H9 (cell line): ENCODE measurements at regions not wholly inside any gene's neighbourhood (a gene's known extent, or its start where the extent isn't known, plus 50 kb on each side); places are given as distances from the start of the nearest gene placed in this dataset.

Source experiments
- DNase-seq: peaks from one replicate; pipeline ENCODE4 v3.0.0-alpha.2; 2017
- H2AFZ ChIP-seq: one replicate; pipeline ENCODE4 v1.6.1; 2013; ENCODE audit warnings: mild to moderate bottlenecking, low read length, control low read depth, moderate library complexity
- H2AK5ac ChIP-seq: 2 replicates; pipeline ENCODE4 v1.6.1; 2013; ENCODE audit warnings: low read length, control low read depth, mixed read lengths; ENCODE audit not compliant: insufficient read length
- H2BK120ac ChIP-seq: one replicate; pipeline ENCODE4 v1.6.1; 2013; ENCODE audit warnings: low read depth, mild to moderate bottlenecking, low read length, control low read depth, inconsistent platforms; ENCODE audit not compliant: poor library complexity, severe bottlenecking
- H2BK12ac ChIP-seq: 2 replicates; pipeline ENCODE4 v1.6.1; 2013; ENCODE audit warnings: low read length, control low read depth, mixed read lengths, low read depth; ENCODE audit not compliant: insufficient read length
- H2BK15ac ChIP-seq: 2 replicates; pipeline ENCODE4 v1.6.1; 2013; ENCODE audit warnings: low read depth, low read length, control low read depth
- H2BK20ac ChIP-seq: one replicate; pipeline ENCODE4 v1.6.1; 2013; ENCODE audit warnings: low read depth, mild to moderate bottlenecking, low read length, control low read depth, inconsistent platforms; ENCODE audit not compliant: poor library complexity, severe bottlenecking
- H2BK5ac ChIP-seq: 2 replicates; pipeline ENCODE4 v1.6.1; 2013; ENCODE audit warnings: low read length, control low read depth, mixed read lengths; ENCODE audit not compliant: insufficient read length
- H3K14ac ChIP-seq: 2 replicates; pipeline ENCODE4 v1.6.1; 2013; ENCODE audit warnings: low read length, control low read depth; ENCODE audit not compliant: insufficient read depth
- H3K18ac ChIP-seq: 2 replicates; pipeline ENCODE4 v1.6.1; 2013; ENCODE audit warnings: low read depth, mild to moderate bottlenecking, mixed read lengths, low read length, control low read depth; ENCODE audit not compliant: insufficient read length
- H3K23ac ChIP-seq: 2 replicates; pipeline ENCODE4 v1.6.1; 2013; ENCODE audit warnings: low read length, control low read depth, mixed read lengths, low read depth; ENCODE audit not compliant: insufficient read length
- H3K23me2 ChIP-seq: 2 replicates; pipeline ENCODE4 v1.6.1; 2013; ENCODE audit warnings: low read depth, mild to moderate bottlenecking, mixed read lengths, low read length, control low read depth; ENCODE audit not compliant: insufficient read length, poor library complexity, severe bottlenecking
- H3K27ac ChIP-seq: 2 replicates; pipeline ENCODE4 v1.5.1; 2013; ENCODE audit warnings: low read length, control low read depth, mixed read lengths, low read depth; ENCODE audit not compliant: insufficient read length
- H3K27me3 ChIP-seq: 2 replicates; pipeline ENCODE4 v1.6.1; 2013; ENCODE audit warnings: low read length, control low read depth, inconsistent platforms; ENCODE audit not compliant: insufficient read depth
- H3K4ac ChIP-seq: 2 replicates; pipeline ENCODE4 v1.6.1; 2013; ENCODE audit warnings: low read depth, mild to moderate bottlenecking, control low read depth, inconsistent platforms, low read length, moderate library complexity
- H3K4me1 ChIP-seq: 2 replicates; pipeline ENCODE4 v1.6.1; 2013; ENCODE audit warnings: low read length, control low read depth, inconsistent platforms; ENCODE audit not compliant: insufficient read depth
- H3K4me2 ChIP-seq: 2 replicates; pipeline ENCODE4 v1.6.1; 2013; ENCODE audit warnings: low read length, control low read depth, mixed read lengths; ENCODE audit not compliant: insufficient read length, insufficient read depth
- H3K56ac ChIP-seq: 2 replicates; pipeline ENCODE4 v1.6.1; 2013; ENCODE audit warnings: low read depth, mild to moderate bottlenecking, mixed read lengths, low read length, control low read depth; ENCODE audit not compliant: insufficient read length
- H3K79me1 ChIP-seq: 2 replicates; pipeline ENCODE4 v1.6.1; 2013; ENCODE audit warnings: low read depth, mild to moderate bottlenecking, moderate library complexity, low read length, control low read depth, inconsistent platforms; ENCODE audit not compliant: insufficient read depth, poor library complexity, severe bottlenecking
- H3K79me2 ChIP-seq: 2 replicates; pipeline ENCODE4 v1.6.1; 2013; ENCODE audit warnings: low read length, control low read depth, inconsistent platforms; ENCODE audit not compliant: insufficient read depth
- H3K9ac ChIP-seq: 2 replicates; pipeline ENCODE4 v1.6.1; 2013; ENCODE audit warnings: low read length, control low read depth, mixed read lengths; ENCODE audit not compliant: insufficient read length; ENCODE audit errors: extremely low read depth
- H3K9me3 ChIP-seq: one replicate; pipeline ENCODE4 v1.6.1; 2013; ENCODE audit warnings: low read depth, low read length, inconsistent platforms; ENCODE audit not compliant: control insufficient read depth
- H3T11ph ChIP-seq: one replicate; pipeline ENCODE4 v1.6.1; 2013; ENCODE audit warnings: mild to moderate bottlenecking, low read length, control low read depth, inconsistent platforms
- H4K20me1 ChIP-seq: one replicate; pipeline ENCODE4 v1.6.1; 2013; ENCODE audit not compliant: control insufficient read depth, insufficient read length, insufficient read depth
- H4K5ac ChIP-seq: 2 replicates; pipeline ENCODE4 v1.6.1; 2013; ENCODE audit warnings: low read depth, mild to moderate bottlenecking, mixed read lengths, low read length, control low read depth; ENCODE audit not compliant: insufficient read length
- H4K8ac ChIP-seq: replicated peaks from 2 replicates; pipeline ENCODE4 v1.6.1; 2013; ENCODE audit warnings: low read length, control low read depth, mixed read lengths, low read depth; ENCODE audit not compliant: insufficient read length
- H4K91ac ChIP-seq: 2 replicates; pipeline ENCODE4 v1.6.1; 2013; ENCODE audit warnings: low read depth, mild to moderate bottlenecking, moderate library complexity, mixed read lengths, low read length, control low read depth; ENCODE audit not compliant: insufficient read length
- H3K27ac Mint-ChIP-seq, 3 experiments: 2 replicates in 2 of 3; 3 replicates in 1 of 3; pipeline ENCODE4 v1.8.0; 2020 to 2021; ENCODE audit warnings: mixed read lengths in 3 of 3, mild to moderate bottlenecking in 1 of 3, moderate library complexity in 1 of 3
- H3K27me3 Mint-ChIP-seq: 2 replicates; pipeline ENCODE4 v1.8.0; 2021; ENCODE audit warnings: low read depth, mild to moderate bottlenecking, moderate library complexity, mixed read lengths
- H3K36me3 Mint-ChIP-seq, 3 experiments: 2 replicates in 2 of 3; 3 replicates in 1 of 3; pipeline ENCODE4 v1.8.0; 2020 to 2021; ENCODE audit warnings: low read depth in 3 of 3, mixed read lengths in 3 of 3; ENCODE audit not compliant: insufficient read depth in 1 of 3
- H3K4me1 Mint-ChIP-seq, 2 experiments: 2 replicates each; pipeline ENCODE4 v1.8.0; 2020; ENCODE audit warnings: mixed read lengths in 2 of 2
- H3K4me3 Mint-ChIP-seq, 2 experiments: 2 replicates in 1 of 2; 3 replicates in 1 of 2; pipeline ENCODE4 v1.8.0; 2020 to 2021; ENCODE audit warnings: mild to moderate bottlenecking in 2 of 2, mixed read lengths in 2 of 2, moderate library complexity in 1 of 2
- H3K9me3 Mint-ChIP-seq, 2 experiments: 2 replicates in 1 of 2; 3 replicates in 1 of 2; pipeline ENCODE4 v1.8.0; 2020; ENCODE audit warnings: mild to moderate bottlenecking in 2 of 2, mixed read lengths in 2 of 2, moderate library complexity in 1 of 2
- WGBS: extraction: QIAGEN DNeasy Blood & Tissue Kit; methylation state at CpG from one replicate; pipeline ENCODE4 v1.1.7; 2013; ENCODE audit warnings: missing lambda C conversion rate, low lambda C conversion rate, mixed read lengths; ENCODE audit not compliant: insufficient read length; ENCODE audit errors: extremely low coverage; 5-methylcytosine and 5-hydroxymethylcytosine counted together
- TF ChIP-seq, protein P1 (sequence below): fragments of 200-600 bp; sonication (generic); conservative IDR thresholded peaks from 3 replicates; pipeline ENCODE4 v1.8.0; 2021; ENCODE audit warnings: antibody characterized with exemption, mild to moderate bottlenecking

DNA sequence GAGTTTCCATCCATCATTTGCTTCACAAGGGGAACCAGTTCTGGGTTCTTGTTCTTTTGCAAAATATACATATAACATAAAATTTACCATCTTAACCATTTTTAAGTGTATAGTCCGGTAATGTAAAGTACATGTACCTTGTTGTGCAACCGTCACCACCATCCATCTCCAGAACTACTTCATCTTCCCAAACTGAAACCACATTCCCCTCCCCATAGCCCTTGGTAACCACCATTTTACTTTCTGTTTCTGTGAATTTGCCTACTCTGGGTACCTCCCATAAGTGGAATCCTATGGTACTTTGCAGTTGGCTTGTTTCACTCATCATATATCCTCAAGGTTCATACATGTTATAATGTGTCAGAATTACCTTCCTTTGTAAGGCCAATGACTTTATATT lies 70.3 kb upstream of the DSP start:
- no peak overlapping the region for H3K4me3 Mint-ChIP-seq
- WGBS: no CpG with 5 or more reads among the region's 2 CpGs
- no peak overlapping the region for H2BK20ac ChIP-seq
- no peak overlapping the region for H4K8ac ChIP-seq
- no peak overlapping the region for H3K23ac ChIP-seq
- H2BK5ac ChIP-seq: no peak overlapping the region
- no peak overlapping the region for H2BK12ac ChIP-seq
- H3K36me3 Mint-ChIP-seq: no peaks in the 10 kb centered on the region
- H4K20me1 ChIP-seq: no peaks in the 10 kb centered on the region
- no peak overlapping the region for H2BK15ac ChIP-seq
- DNase-seq: no peak
- no peak overlapping the region for H3T11ph ChIP-seq
- no peak overlapping the region for H3K4ac ChIP-seq
- no peaks in the 10 kb centered on the region for H3K27me3 Mint-ChIP-seq
- H3K27me3 ChIP-seq: no peaks in the 10 kb centered on the region
- peaks cover 4 to 6% of the 10 kb centered on the region in 2 experiments; a peak in 2 of 4 replicates for H3K4me1 Mint-ChIP-seq
- H3K79me1 ChIP-seq: no peaks in the 10 kb centered on the region
- no peak overlapping the region for H4K5ac ChIP-seq
- no peaks in the 10 kb centered on the region for H3K23me2 ChIP-seq
- H3K27ac Mint-ChIP-seq: no peak overlapping the region
- TF ChIP-seq, protein P1, sequence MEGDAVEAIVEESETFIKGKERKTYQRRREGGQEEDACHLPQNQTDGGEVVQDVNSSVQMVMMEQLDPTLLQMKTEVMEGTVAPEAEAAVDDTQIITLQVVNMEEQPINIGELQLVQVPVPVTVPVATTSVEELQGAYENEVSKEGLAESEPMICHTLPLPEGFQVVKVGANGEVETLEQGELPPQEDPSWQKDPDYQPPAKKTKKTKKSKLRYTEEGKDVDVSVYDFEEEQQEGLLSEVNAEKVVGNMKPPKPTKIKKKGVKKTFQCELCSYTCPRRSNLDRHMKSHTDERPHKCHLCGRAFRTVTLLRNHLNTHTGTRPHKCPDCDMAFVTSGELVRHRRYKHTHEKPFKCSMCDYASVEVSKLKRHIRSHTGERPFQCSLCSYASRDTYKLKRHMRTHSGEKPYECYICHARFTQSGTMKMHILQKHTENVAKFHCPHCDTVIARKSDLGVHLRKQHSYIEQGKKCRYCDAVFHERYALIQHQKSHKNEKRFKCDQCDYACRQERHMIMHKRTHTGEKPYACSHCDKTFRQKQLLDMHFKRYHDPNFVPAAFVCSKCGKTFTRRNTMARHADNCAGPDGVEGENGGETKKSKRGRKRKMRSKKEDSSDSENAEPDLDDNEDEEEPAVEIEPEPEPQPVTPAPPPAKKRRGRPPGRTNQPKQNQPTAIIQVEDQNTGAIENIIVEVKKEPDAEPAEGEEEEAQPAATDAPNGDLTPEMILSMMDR: no peak
- H3K9me3 ChIP-seq: no peaks in the 10 kb centered on the region
- H2AFZ ChIP-seq: no peak overlapping the region
- H3K4me2 ChIP-seq: no peak overlapping the region
- no peak overlapping the region for H4K91ac ChIP-seq
- no peak overlapping the region for H3K27ac ChIP-seq
- H2BK120ac ChIP-seq: no peak overlapping the region
- no peak overlapping the region for H3K18ac ChIP-seq
- no peak overlapping the region for H3K56ac ChIP-seq
- H3K4me1 ChIP-seq: no peaks in the 10 kb centered on the region
- no peak overlapping the region for H2AK5ac ChIP-seq
- H3K9ac ChIP-seq: no peak overlapping the region
- H3K79me2 ChIP-seq: no peaks in the 10 kb centered on the region
- H3K14ac ChIP-seq: no peak overlapping the region
- H3K9me3 Mint-ChIP-seq: no peaks in the 10 kb centered on the region
